ES-I3 (cell line): ENCODE measurements at regions not wholly inside any gene's neighbourhood (a gene's known extent, or its start where the extent isn't known, plus 50 kb on each side); places are given as distances from the start of the nearest gene placed in this dataset.
"Not testable (repeated sequence)": the region's sequence is repeated elsewhere in the genome, so short reads cannot be mapped to it uniquely, and the experiment has no call there.

Source experiments
- H3K36me3 ChIP-seq: 2 replicates; pipeline ENCODE4 v1.6.1; 2013; ENCODE audit warnings: mild to moderate bottlenecking, low read length, control low read depth, moderate library complexity; ENCODE audit not compliant: insufficient read depth
- H3K4me1 ChIP-seq: 2 replicates; pipeline ENCODE4 v1.6.1; 2013; ENCODE audit warnings: mild to moderate bottlenecking, control low read depth, low read length; ENCODE audit not compliant: insufficient read depth
- H3K9ac ChIP-seq: 2 replicates; pipeline ENCODE4 v1.6.1; 2013; ENCODE audit warnings: low read depth, mild to moderate bottlenecking, low read length, moderate library complexity
- H3K9me3 ChIP-seq: 2 replicates; pipeline ENCODE4 v1.6.1; 2013; ENCODE audit warnings: mild to moderate bottlenecking, low read length, moderate library complexity; ENCODE audit not compliant: control insufficient read depth, insufficient read depth

- H3K4me1 ChIP-seq: no peaks in the 10 kb centered on the region
- H3K9ac ChIP-seq: no peak overlapping the region
Measured at GRCh38 chr5:167936944-167937634, 354.4 kb upstream of the WWC1 start.

GRCh38 chr5:167937635-167937998 lies 353.8 kb upstream of the WWC1 start:
- H3K36me3 ChIP-seq: no peaks in the 10 kb centered on the region
- H3K9me3 ChIP-seq: no peaks in the 10 kb centered on the region
- H3K9ac ChIP-seq: no peak overlapping the region
- no peaks in the 10 kb centered on the region for H3K4me1 ChIP-seq

More at GRCh38 chr5:167936944-167937634, 354.4 kb upstream of the WWC1 start:
- H3K36me3 ChIP-seq: no peaks in the 10 kb centered on the region
- no peaks in the 10 kb centered on the region for H3K9me3 ChIP-seq

- H3K9ac ChIP-seq: no peak overlapping the region
Measured at GRCh38 chr5:167939686-167940085, 351.8 kb upstream of the WWC1 start.

GRCh38 chr5:167940911-167941310 lies 350.5 kb upstream of the WWC1 start:
- Histone ChIP-seq H3K4me1 (no peaks in the 10 kb centered on the region), H3K9ac (no peak overlapping the region), H3K9me3 (no peaks in the 10 kb centered on the region), H3K36me3 (no peaks in the 10 kb centered on the region)

More at GRCh38 chr5:167939686-167940085, 351.8 kb upstream of the WWC1 start:
- H3K9me3 ChIP-seq: no peaks in the 10 kb centered on the region
- H3K36me3 ChIP-seq: no peaks in the 10 kb centered on the region
- H3K4me1 ChIP-seq: no peaks in the 10 kb centered on the region

- H3K36me3 ChIP-seq, H3K4me1 ChIP-seq, H3K9ac ChIP-seq, H3K9me3 ChIP-seq: not testable (repeated sequence)
Measured at GRCh38 chr5:167941556-167941955, 349.9 kb upstream of the WWC1 start.

GRCh38 chr5:167943343-167943742 lies 348.1 kb upstream of the WWC1 start:
- Histone ChIP-seq H3K4me1 (peaks cover 4% of the 10 kb centered on the region; the same call in 1 of the 2 replicates), H3K9ac (no peak overlapping the region), H3K36me3 (no peaks in the 10 kb centered on the region)

GRCh38 chr5:167944121-167944852 lies 347.2 kb upstream of the WWC1 start:
- Histone ChIP-seq H3K4me1 (peaks cover 4% of the 10 kb centered on the region; the same call in 1 of the 2 replicates), H3K9me3 (no peaks in the 10 kb centered on the region), H3K9ac (no peak overlapping the region), H3K36me3 (no peaks in the 10 kb centered on the region)

More at GRCh38 chr5:167943343-167943742, 348.1 kb upstream of the WWC1 start:
- no peaks in the 10 kb centered on the region for H3K9me3 ChIP-seq

- no peak overlapping the region for H3K9ac ChIP-seq
- H3K9me3 ChIP-seq: no peaks in the 10 kb centered on the region
- peaks cover 4% of the 10 kb centered on the region; the same call in 1 of the 2 replicates for H3K4me1 ChIP-seq
- no peaks in the 10 kb centered on the region for H3K36me3 ChIP-seq
Measured at GRCh38 chr5:167945542-167946384, 345.7 kb upstream of the WWC1 start.

- H3K9me3 ChIP-seq: no peaks in the 10 kb centered on the region
Measured at GRCh38 chr5:167947306-167947705, 344.1 kb upstream of the WWC1 start.

GRCh38 chr5:167948251-167948650 lies 343.2 kb upstream of the WWC1 start:
- Histone ChIP-seq H3K4me1 (peaks cover 21% of the 10 kb centered on the region; the same call in 1 of the 2 replicates), H3K9me3 (no peaks in the 10 kb centered on the region), H3K36me3 (no peaks in the 10 kb centered on the region), H3K9ac (no peak overlapping the region)

More at GRCh38 chr5:167947306-167947705, 344.1 kb upstream of the WWC1 start:
- Histone ChIP-seq H3K9ac (no peak overlapping the region), H3K4me1 (peaks cover 12% of the 10 kb centered on the region; the same call in 1 of the 2 replicates), H3K36me3 (no peaks in the 10 kb centered on the region)

- Histone ChIP-seq H3K9me3 (no peaks in the 10 kb centered on the region), H3K36me3 (no peaks in the 10 kb centered on the region)
Measured at GRCh38 chr5:167949435-167949834, 342.0 kb upstream of the WWC1 start.

GRCh38 chr5:167950126-167950721 lies 341.2 kb upstream of the WWC1 start:
- Histone ChIP-seq H3K4me1 (peaks cover 21% of the 10 kb centered on the region; the same call in 1 of the 2 replicates), H3K36me3 (no peaks in the 10 kb centered on the region), H3K9me3 (no peaks in the 10 kb centered on the region), H3K9ac (no peak overlapping the region)

More at GRCh38 chr5:167949435-167949834, 342.0 kb upstream of the WWC1 start:
- H3K4me1 ChIP-seq: peaks cover 21% of the 10 kb centered on the region; the same call in 1 of the 2 replicates
- H3K9ac ChIP-seq: no peak overlapping the region

GRCh38 chr5:167951116-167951515 lies 340.3 kb upstream of the WWC1 start:
- H3K36me3 ChIP-seq: no peaks in the 10 kb centered on the region
- H3K9ac ChIP-seq: no peak overlapping the region
- H3K4me1 ChIP-seq: peaks cover 20% of the 10 kb centered on the region; the same call in 1 of the 2 replicates
- H3K9me3 ChIP-seq: no peaks in the 10 kb centered on the region
